Stimulated activated naive CD8-positive, alpha-beta T cell treated with anti-CD3 and anti-CD28 coated beads, Interleukin-15, Interleukin-2, amounts not matched to agents 100 ng/mL and 50 ng/mL, for 24 hours (primary cell): ENCODE measurements at regions not wholly inside any gene's neighbourhood (a gene's known extent, or its start where the extent isn't known, plus 50 kb on each side); places are given as distances from the start of the nearest gene placed in this dataset.

ENCODE experiments used
- H3K27ac Mint-ChIP-seq: one replicate; pipeline ENCODE4 v1.8.0; 2021; ENCODE audit warnings: mild to moderate bottlenecking, mixed read lengths
- H3K27me3 Mint-ChIP-seq: one replicate; pipeline ENCODE4 v1.8.0; 2021; ENCODE audit warnings: mixed read lengths
- H3K36me3 Mint-ChIP-seq: one replicate; pipeline ENCODE4 v1.8.0; 2021; ENCODE audit warnings: low read depth, mixed read lengths
- H3K4me1 Mint-ChIP-seq: one replicate; pipeline ENCODE4 v1.8.0; 2021; ENCODE audit warnings: low read depth, mixed read lengths
- H3K4me3 Mint-ChIP-seq: one replicate; pipeline ENCODE4 v1.8.0; 2021; ENCODE audit warnings: mild to moderate bottlenecking, mixed read lengths
- H3K9me3 Mint-ChIP-seq: one replicate; pipeline ENCODE4 v1.8.0; 2021; ENCODE audit warnings: mixed read lengths

GRCh38 chr20:11529047-11529446, 388.6 kb upstream of the BTBD3 start:
- Mint-ChIP-seq H3K27me3 (no peaks in the 10 kb centered on the region), H3K4me1 (no peaks in the 10 kb centered on the region), H3K27ac (no peak overlapping the region), H3K9me3 (peaks cover 47% of the 10 kb centered on the region), H3K4me3 (no peak overlapping the region), H3K36me3 (no peaks in the 10 kb centered on the region)

- peaks cover 3% of the 10 kb centered on the region for H3K9me3 Mint-ChIP-seq
These were observed 380.7 kb upstream of the BTBD3 start for GRCh38 chr20:11537032-11537431.

GRCh38 chr20:11539450-11539849, 378.2 kb upstream of the BTBD3 start:
- H3K9me3 Mint-ChIP-seq = peaks cover 3% of the 10 kb centered on the region
- no peaks in the 10 kb centered on the region for H3K4me1 Mint-ChIP-seq
- H3K27me3 Mint-ChIP-seq = peaks cover 4% of the 10 kb centered on the region
- no peak overlapping the region for H3K27ac Mint-ChIP-seq
- H3K4me3 Mint-ChIP-seq = no peak overlapping the region
- no peaks in the 10 kb centered on the region for H3K36me3 Mint-ChIP-seq

More at GRCh38 chr20:11537032-11537431, 380.7 kb upstream of the BTBD3 start:
- H3K4me1 Mint-ChIP-seq = no peaks in the 10 kb centered on the region
- no peak overlapping the region for H3K4me3 Mint-ChIP-seq
- no peaks in the 10 kb centered on the region for H3K36me3 Mint-ChIP-seq
- H3K27me3 Mint-ChIP-seq = peaks cover 4% of the 10 kb centered on the region
- H3K27ac Mint-ChIP-seq = no peak overlapping the region

GRCh38 chr20:11540558-11540957, 377.1 kb upstream of the BTBD3 start:
- no peak overlapping the region for H3K4me3 Mint-ChIP-seq
- H3K9me3 Mint-ChIP-seq = peaks cover 3% of the 10 kb centered on the region
- H3K27ac Mint-ChIP-seq = no peak overlapping the region
- no peaks in the 10 kb centered on the region for H3K4me1 Mint-ChIP-seq
- no peaks in the 10 kb centered on the region for H3K36me3 Mint-ChIP-seq
- H3K27me3 Mint-ChIP-seq = peaks cover 4% of the 10 kb centered on the region

- Mint-ChIP-seq H3K36me3 (no peaks in the 10 kb centered on the region), H3K27ac (no peak overlapping the region), H3K27me3 (no peaks in the 10 kb centered on the region), H3K4me1 (no peaks in the 10 kb centered on the region), H3K9me3 (no peaks in the 10 kb centered on the region), H3K4me3 (no peak overlapping the region)
These were observed 375.0 kb upstream of the BTBD3 start for GRCh38 chr20:11542645-11543044.

GRCh38 chr20:11544029-11544678, 373.5 kb upstream of the BTBD3 start:
- no peak overlapping the region for H3K4me3 Mint-ChIP-seq
- no peaks in the 10 kb centered on the region for H3K4me1 Mint-ChIP-seq
- H3K36me3 Mint-ChIP-seq = no peaks in the 10 kb centered on the region
- no peaks in the 10 kb centered on the region for H3K9me3 Mint-ChIP-seq
- no peak overlapping the region for H3K27ac Mint-ChIP-seq
- no peaks in the 10 kb centered on the region for H3K27me3 Mint-ChIP-seq

- Mint-ChIP-seq H3K27me3 (no peaks in the 10 kb centered on the region), H3K27ac (no peak overlapping the region), H3K4me3 (no peak overlapping the region), H3K4me1 (no peaks in the 10 kb centered on the region), H3K9me3 (no peaks in the 10 kb centered on the region), H3K36me3 (no peaks in the 10 kb centered on the region)
These were observed 370.8 kb upstream of the BTBD3 start for GRCh38 chr20:11546939-11547338.

- no peaks in the 10 kb centered on the region for H3K36me3 Mint-ChIP-seq
- no peak overlapping the region for H3K4me3 Mint-ChIP-seq
- no peaks in the 10 kb centered on the region for H3K27me3 Mint-ChIP-seq
- H3K4me1 Mint-ChIP-seq = no peaks in the 10 kb centered on the region
- no peak overlapping the region for H3K27ac Mint-ChIP-seq
- H3K9me3 Mint-ChIP-seq = no peaks in the 10 kb centered on the region
These were observed 368.3 kb upstream of the BTBD3 start for GRCh38 chr20:11549172-11550103.

GRCh38 chr20:11550657-11551338, 366.9 kb upstream of the BTBD3 start:
- H3K27me3 Mint-ChIP-seq = no peaks in the 10 kb centered on the region
- no peaks in the 10 kb centered on the region for H3K36me3 Mint-ChIP-seq
- no peaks in the 10 kb centered on the region for H3K9me3 Mint-ChIP-seq
- no peaks in the 10 kb centered on the region for H3K4me1 Mint-ChIP-seq
- no peak overlapping the region for H3K27ac Mint-ChIP-seq
- no peak overlapping the region for H3K4me3 Mint-ChIP-seq

- H3K36me3 Mint-ChIP-seq = no peaks in the 10 kb centered on the region
- H3K9me3 Mint-ChIP-seq = no peaks in the 10 kb centered on the region
- no peak overlapping the region for H3K4me3 Mint-ChIP-seq
- H3K27me3 Mint-ChIP-seq = no peaks in the 10 kb centered on the region
- no peak overlapping the region for H3K27ac Mint-ChIP-seq
- H3K4me1 Mint-ChIP-seq = no peaks in the 10 kb centered on the region
These were observed 366.2 kb upstream of the BTBD3 start for GRCh38 chr20:11551479-11551878.

GRCh38 chr20:11553603-11554002, 364.1 kb upstream of the BTBD3 start:
- Mint-ChIP-seq H3K27ac (no peak overlapping the region), H3K4me1 (no peaks in the 10 kb centered on the region), H3K36me3 (no peaks in the 10 kb centered on the region), H3K4me3 (no peak overlapping the region), H3K27me3 (no peaks in the 10 kb centered on the region), H3K9me3 (no peaks in the 10 kb centered on the region)

GRCh38 chr20:11555510-11555909, 362.2 kb upstream of the BTBD3 start:
- Mint-ChIP-seq H3K36me3 (no peaks in the 10 kb centered on the region), H3K27ac (no peak overlapping the region), H3K4me3 (no peak overlapping the region), H3K4me1 (no peaks in the 10 kb centered on the region), H3K27me3 (no peaks in the 10 kb centered on the region), H3K9me3 (peaks cover 7% of the 10 kb centered on the region)

- no peaks in the 10 kb centered on the region for H3K4me1 Mint-ChIP-seq
- no peak overlapping the region for H3K4me3 Mint-ChIP-seq
- H3K27me3 Mint-ChIP-seq = no peaks in the 10 kb centered on the region
- no peak overlapping the region for H3K27ac Mint-ChIP-seq
- H3K9me3 Mint-ChIP-seq = peaks cover 7% of the 10 kb centered on the region
- no peaks in the 10 kb centered on the region for H3K36me3 Mint-ChIP-seq
These were observed 361.3 kb upstream of the BTBD3 start for GRCh38 chr20:11556410-11556809.

GRCh38 chr20:11564491-11564890, 353.2 kb upstream of the BTBD3 start:
- no peaks in the 10 kb centered on the region for H3K4me1 Mint-ChIP-seq
- peaks cover 6% of the 10 kb centered on the region for H3K9me3 Mint-ChIP-seq
- no peaks in the 10 kb centered on the region for H3K36me3 Mint-ChIP-seq
- no peaks in the 10 kb centered on the region for H3K27me3 Mint-ChIP-seq
- no peak overlapping the region for H3K27ac Mint-ChIP-seq
- H3K4me3 Mint-ChIP-seq = no peak overlapping the region

GRCh38 chr20:11569163-11569562, 348.5 kb upstream of the BTBD3 start:
- H3K9me3 Mint-ChIP-seq = peaks cover 1% of the 10 kb centered on the region
- H3K36me3 Mint-ChIP-seq = no peaks in the 10 kb centered on the region
- no peak overlapping the region for H3K4me3 Mint-ChIP-seq
- H3K27me3 Mint-ChIP-seq = no peaks in the 10 kb centered on the region
- no peak overlapping the region for H3K27ac Mint-ChIP-seq
- H3K4me1 Mint-ChIP-seq = no peaks in the 10 kb centered on the region
